Sigmoid colon (tissue), 4 donors: ENCODE measurements at regions not wholly inside any gene's neighbourhood (a gene's known extent, or its start where the extent isn't known, plus 50 kb on each side); places are given as distances from the start of the nearest gene placed in this dataset.

Experiments used
- CTCF ChIP-seq, 4 experiments: fragments of 450-650 bp in 3 of 4; fragments of 200-600 bp in 1 of 4; IDR thresholded peaks; one replicate each; pipeline ENCODE4 v1.5.1; 2016 to 2019; ENCODE audit warnings: antibody characterized with exemption in 4 of 4, mild to moderate bottlenecking in 3 of 4, moderate library complexity in 2 of 4
- EP300 ChIP-seq, 4 donors: sonication (generic); formaldehyde crosslinking; IDR thresholded peaks; one replicate each; pipeline ENCODE4 v1.6.1; 2017; ENCODE audit warnings: antibody characterized with exemption in 4 of 4
- POLR2A ChIP-seq, 2 donors: fragments of 450-650 bp; IDR thresholded peaks; one replicate each; pipeline ENCODE4 v1.6.1; 2016; ENCODE audit warnings: antibody characterized with exemption in 2 of 2, mild to moderate bottlenecking in 2 of 2, moderate library complexity in 2 of 2
- POLR2AphosphoS5 ChIP-seq, 4 donors: sonication (generic); formaldehyde crosslinking; IDR thresholded peaks; one replicate each; pipeline ENCODE4 v1.6.1; 2017; ENCODE audit warnings: antibody characterized with exemption in 4 of 4

GRCh38 chr5:82497242-82497641 lies 219.1 kb upstream of the RPS23 start:
- TF ChIP-seq CTCF (IDR thresholded peaks at IDR 0.05) (no peak), POLR2A (IDR thresholded peaks at IDR 0.05) (no peak), EP300 (IDR thresholded peaks at IDR 0.05) (no peak), POLR2AphosphoS5 (IDR thresholded peaks at IDR 0.05) (no peak)
